GM19438 (cell line): ENCODE measurements at regions not wholly inside any gene's neighbourhood (a gene's known extent, or its start where the extent isn't known, plus 50 kb on each side); places are given as distances from the start of the nearest gene placed in this dataset.

Experiments
- ATAC-seq: cut with Tn5 transposase; IDR thresholded peaks from one replicate; pipeline ENCODE4 v1.9.1; 2021; ENCODE audit warnings: low read depth; ENCODE audit not compliant: unreplicated experiment

- ATAC-seq = no peak
Observed at GRCh38 chr5:93890657-93891056, 149.3 kb upstream of the POU5F2 start.

- no peak for ATAC-seq
Observed at GRCh38 chr5:93887678-93888077, 146.3 kb upstream of the POU5F2 start.

- ATAC-seq = no peak
Observed at GRCh38 chr5:93886917-93887361, 145.5 kb upstream of the POU5F2 start.

GRCh38 chr5:93886098-93886806, 144.9 kb upstream of the POU5F2 start:
- ATAC-seq = no peak

GRCh38 chr5:93884254-93884653, 142.9 kb upstream of the POU5F2 start:
- ATAC-seq = no peak

GRCh38 chr5:93883459-93883858, 142.1 kb upstream of the POU5F2 start:
- ATAC-seq = no peak

GRCh38 chr5:93875693-93876092, 134.3 kb upstream of the POU5F2 start:
- ATAC-seq = no peak

- ATAC-seq = no peak
Observed at GRCh38 chr5:93874491-93874890, 133.1 kb upstream of the POU5F2 start.

- ATAC-seq = no peak
Observed at GRCh38 chr5:93874080-93874479, 132.7 kb upstream of the POU5F2 start.

GRCh38 chr5:93873211-93873736, 131.9 kb upstream of the POU5F2 start:
- ATAC-seq = no peak

- no peak for ATAC-seq
Observed at GRCh38 chr5:93870649-93871048, 129.2 kb upstream of the POU5F2 start.

- no peak for ATAC-seq
Observed at GRCh38 chr5:93868851-93869250, 127.5 kb upstream of the POU5F2 start.

GRCh38 chr5:93850311-93850710, 108.9 kb upstream of the POU5F2 start:
- ATAC-seq = no peak

- no peak for ATAC-seq
Observed at GRCh38 chr5:93845376-93845775, 104.0 kb upstream of the POU5F2 start.

GRCh38 chr5:93831449-93831848, 90.0 kb upstream of the POU5F2 start:
- ATAC-seq = no peak

- no peak for ATAC-seq
Observed at GRCh38 chr5:93830893-93831292, 89.5 kb upstream of the POU5F2 start.

- no peak for ATAC-seq
Observed at GRCh38 chr5:93829346-93829745, 87.9 kb upstream of the POU5F2 start.

GRCh38 chr5:93821891-93822415, 80.6 kb upstream of the POU5F2 start:
- no peak for ATAC-seq

GRCh38 chr5:93819668-93820067, 78.3 kb upstream of the POU5F2 start:
- no peak for ATAC-seq

- ATAC-seq = no peak
Observed at GRCh38 chr5:93810780-93811179, 69.4 kb upstream of the POU5F2 start.

GRCh38 chr5:93809430-93809829, 68.0 kb upstream of the POU5F2 start:
- ATAC-seq = no peak

- ATAC-seq = no peak
Observed at GRCh38 chr5:93807846-93808245, 66.4 kb upstream of the POU5F2 start.
